ENCODE measurements at regions not wholly inside any gene's neighbourhood (a gene's known extent, or its start where the extent isn't known, plus 50 kb on each side); places are given as distances from the start of the nearest gene placed in this dataset.
"Not testable (repeated sequence)": the region's sequence is repeated elsewhere in the genome, so short reads cannot be mapped to it uniquely, and the experiment has no call there.

DNA sequence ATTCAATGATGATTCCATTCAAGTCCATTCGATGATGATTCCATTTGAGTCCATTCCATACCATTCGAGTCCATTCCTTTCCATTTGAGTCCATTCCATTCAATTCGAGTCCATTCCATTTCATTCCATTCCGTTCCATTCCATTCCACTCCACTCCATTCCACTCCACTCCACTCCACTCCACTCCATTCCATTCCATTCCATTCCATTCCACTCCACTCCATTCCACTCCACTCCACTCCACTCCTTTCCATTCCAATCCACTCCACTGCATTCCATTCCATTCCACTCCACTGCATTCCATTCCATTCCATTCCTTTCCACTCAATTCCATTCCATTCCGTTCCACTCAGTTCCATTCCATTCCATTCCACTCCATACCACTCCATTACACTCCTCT is 625.6 kb downstream of the TP53TG3F start:
- not testable (repeated sequence) for TF ChIP-seq POLR2A (IDR thresholded peaks at IDR 0.05)
- TF ChIP-seq, protein P1, sequence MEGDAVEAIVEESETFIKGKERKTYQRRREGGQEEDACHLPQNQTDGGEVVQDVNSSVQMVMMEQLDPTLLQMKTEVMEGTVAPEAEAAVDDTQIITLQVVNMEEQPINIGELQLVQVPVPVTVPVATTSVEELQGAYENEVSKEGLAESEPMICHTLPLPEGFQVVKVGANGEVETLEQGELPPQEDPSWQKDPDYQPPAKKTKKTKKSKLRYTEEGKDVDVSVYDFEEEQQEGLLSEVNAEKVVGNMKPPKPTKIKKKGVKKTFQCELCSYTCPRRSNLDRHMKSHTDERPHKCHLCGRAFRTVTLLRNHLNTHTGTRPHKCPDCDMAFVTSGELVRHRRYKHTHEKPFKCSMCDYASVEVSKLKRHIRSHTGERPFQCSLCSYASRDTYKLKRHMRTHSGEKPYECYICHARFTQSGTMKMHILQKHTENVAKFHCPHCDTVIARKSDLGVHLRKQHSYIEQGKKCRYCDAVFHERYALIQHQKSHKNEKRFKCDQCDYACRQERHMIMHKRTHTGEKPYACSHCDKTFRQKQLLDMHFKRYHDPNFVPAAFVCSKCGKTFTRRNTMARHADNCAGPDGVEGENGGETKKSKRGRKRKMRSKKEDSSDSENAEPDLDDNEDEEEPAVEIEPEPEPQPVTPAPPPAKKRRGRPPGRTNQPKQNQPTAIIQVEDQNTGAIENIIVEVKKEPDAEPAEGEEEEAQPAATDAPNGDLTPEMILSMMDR (IDR thresholded peaks at IDR 0.05): not testable (repeated sequence)
